Forelimb muscle (tissue), 1 donor: ENCODE measurements at regions not wholly inside any gene's neighbourhood (a gene's known extent, or its start where the extent isn't known, plus 50 kb on each side); places are given as distances from the start of the nearest gene placed in this dataset.
A peak's percentile ranks its signal among the peaks of the same experiment; 100 is the strongest.

Experiments
- DNase-seq: peaks from one replicate; pipeline ENCODE4 v3.0.0-alpha.2; 2013; ENCODE audit warnings: low read depth

DNA sequence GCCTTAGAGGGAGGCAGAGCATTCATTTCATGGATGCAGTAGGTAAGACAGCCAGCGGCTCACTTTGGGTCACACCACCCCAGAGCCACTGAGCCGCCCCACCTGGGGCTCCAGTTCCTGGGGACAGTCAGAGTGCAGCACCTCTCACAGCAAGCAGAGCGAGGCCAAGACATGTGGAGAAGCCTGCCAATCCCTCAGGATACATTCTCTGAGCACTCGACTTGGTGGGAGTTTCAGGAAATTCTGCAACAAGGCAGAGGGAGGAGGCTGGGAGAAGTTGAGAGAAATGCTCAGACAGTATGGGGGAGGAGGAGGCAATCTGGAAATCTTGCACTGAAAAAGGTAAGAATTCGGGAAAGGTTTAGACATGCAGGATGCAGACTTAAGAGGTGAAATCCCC lies 60.8 kb upstream of the WLS start:
- DNase-seq: no peak

DNA sequence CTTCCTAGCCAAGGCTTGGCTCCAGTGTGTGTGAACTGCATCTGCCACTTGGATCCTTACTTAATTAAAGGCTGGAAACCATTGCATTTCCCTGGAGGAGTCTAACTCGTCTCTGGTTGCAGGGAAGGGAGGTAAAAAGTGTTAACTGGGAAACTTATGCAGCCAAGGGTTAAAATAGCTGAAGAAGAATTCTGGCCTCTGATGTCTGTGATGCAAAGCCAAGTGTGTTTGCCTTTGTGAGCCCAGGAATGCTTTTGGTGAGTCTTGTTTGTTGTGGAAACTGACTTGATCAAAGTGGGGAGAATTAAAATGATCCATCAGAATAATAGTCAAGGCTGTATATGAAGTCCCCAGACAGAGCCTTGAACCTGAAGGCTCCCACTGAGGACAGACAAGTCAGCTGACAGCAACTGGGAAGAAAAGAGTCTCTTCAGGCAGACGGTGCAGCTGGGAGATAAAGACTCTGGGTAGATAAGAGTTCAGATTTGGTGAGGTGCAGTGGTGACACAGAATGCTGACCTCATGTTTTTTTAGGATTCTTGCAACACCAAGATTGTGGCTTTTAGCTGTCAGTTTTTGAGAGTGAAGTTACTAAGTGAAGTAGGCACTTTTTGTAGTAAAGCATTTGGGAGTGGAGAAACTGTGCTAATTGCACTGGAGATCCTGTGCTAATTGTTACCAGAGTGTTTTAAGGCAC lies 59.5 kb upstream of the WLS start:
- DNase-seq: no peak

DNA sequence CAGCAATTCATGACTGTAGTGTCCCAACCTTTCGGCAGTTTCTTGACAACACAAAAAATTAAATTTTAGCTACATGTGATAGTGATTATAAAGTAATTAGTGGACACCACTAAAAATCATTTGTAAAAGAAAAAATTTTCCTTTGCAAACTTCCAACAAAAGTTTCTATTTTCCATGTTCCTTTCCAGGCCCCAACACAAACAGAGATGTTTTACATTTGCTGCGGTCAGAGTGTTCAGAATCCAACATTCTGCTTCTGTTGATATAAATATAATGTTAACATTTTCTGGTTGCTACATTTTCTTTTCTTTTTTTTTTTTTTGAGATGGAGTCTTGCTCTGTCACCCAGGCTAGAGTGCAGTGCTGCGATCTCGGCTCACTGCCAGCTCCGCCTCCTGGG lies 54.9 kb upstream of the WLS start:
- DNase-seq: peak; percentile 41

DNA sequence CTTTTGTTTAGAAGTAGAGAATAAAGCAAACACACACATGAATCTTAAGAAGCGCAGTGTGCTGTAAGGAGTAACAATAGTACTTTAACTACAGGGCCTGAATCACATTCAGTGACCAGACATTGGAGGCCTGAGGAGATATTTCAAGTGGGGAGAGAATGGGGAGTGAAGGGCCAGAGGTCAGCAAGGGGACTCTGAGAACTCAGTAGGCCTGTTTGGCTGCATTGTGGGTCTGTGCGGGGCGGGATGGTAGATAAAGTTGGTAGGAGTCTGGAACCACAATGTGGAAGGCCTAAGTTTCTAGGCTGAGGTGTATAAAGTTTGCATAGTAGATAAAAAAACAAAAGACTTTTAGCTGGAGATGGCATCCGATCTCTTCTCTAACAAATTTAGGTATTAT lies 52.7 kb upstream of the WLS start:
- DNase-seq: no peak

DNA sequence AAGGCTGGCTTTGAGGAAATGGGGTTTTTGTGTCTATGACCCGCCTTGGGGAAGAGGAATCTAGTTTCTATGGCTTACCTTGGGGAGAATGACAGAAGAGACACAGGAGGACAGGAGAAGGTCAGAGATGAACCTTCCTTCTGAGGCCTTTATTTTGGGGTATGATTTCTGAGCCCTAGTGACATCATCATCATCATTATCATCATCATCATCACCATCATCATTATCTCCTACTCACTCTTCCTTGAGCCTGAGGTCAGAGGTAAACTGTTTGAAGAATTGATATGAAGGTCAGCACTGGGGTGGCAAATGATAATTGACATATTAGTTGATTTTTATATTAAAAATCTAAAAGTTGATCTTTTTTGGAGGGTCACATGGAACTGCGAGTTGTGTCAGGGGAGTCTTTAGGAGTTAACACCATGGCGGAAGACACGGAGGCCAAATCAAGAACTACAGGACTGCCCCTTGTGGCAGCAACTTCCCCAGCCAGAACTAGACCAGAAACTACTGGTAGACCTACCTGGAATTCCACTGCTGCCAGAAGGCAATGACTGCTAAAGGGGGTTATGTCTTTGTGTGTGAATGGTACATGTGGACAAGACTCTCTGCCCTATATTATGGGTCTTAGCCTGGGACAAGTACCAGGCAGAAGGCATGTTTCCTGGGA lies 49.8 kb upstream of the WLS start:
- no peak for DNase-seq
